ENCODE measurements at regions not wholly inside any gene's neighbourhood (a gene's known extent, or its start where the extent isn't known, plus 50 kb on each side); places are given as distances from the start of the nearest gene placed in this dataset.

DNA sequence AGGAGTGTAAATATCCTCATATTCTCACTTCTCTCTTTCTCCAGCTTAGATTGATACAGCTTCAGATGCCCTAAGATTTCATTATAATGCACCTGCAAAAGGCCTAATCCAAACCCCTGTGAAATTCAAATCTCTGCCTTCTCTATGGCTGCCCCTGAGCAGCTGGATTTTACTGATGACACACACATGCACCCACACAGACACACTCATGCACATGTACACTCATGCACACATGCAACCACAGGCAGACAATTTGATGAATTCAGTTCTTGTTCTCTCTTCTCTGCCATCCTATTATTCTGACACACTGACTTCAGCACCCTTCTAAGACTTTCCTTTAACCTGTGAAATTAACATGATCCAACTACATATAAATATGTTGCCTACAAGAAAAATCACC lies 563.2 kb downstream of the RNF144A start:
- Histone ChIP-seq H3K9me1 (ENCODE audit: control insufficient read depth, insufficient read depth, low read length) (no peaks in the 10 kb centered on the region), H3K36me3 (ENCODE audit: control insufficient read depth, insufficient read depth, low read length) (no peaks in the 10 kb centered on the region), H3K4me1 (replicated peaks in 1 of 2; ENCODE audit: control insufficient read depth in 2 of 2, insufficient read depth in 2 of 2, low read length in 2 of 2) (no peaks in the 10 kb centered on the region), H3K9ac (ENCODE audit: insufficient read depth in 1 of 2, low read depth in 2 of 2, low read length in 2 of 2) (no peak overlapping the region), H3K27ac (ENCODE audit: extremely low read depth, low read depth, low read length) (no peak overlapping the region), H3K4me2 (ENCODE audit: insufficient read depth, low read length) (no peak overlapping the region), H2AFZ (ENCODE audit: low read depth, low read length) (no peak overlapping the region), H3K27me3 (ENCODE audit: control insufficient read depth in 2 of 2, insufficient read depth in 2 of 2, low read length in 2 of 2) (no peaks in the 10 kb centered on the region), H4K20me1 (replicated peaks; ENCODE audit: control insufficient read depth, insufficient read depth, low read length) (no peaks in the 10 kb centered on the region), H3K79me2 (ENCODE audit: control insufficient read depth, insufficient read depth, low read length) (no peaks in the 10 kb centered on the region), H3K9me3 (replicated peaks; ENCODE audit: control insufficient read depth, insufficient read depth, low read depth, low read length) (no peaks in the 10 kb centered on the region), H3K4me3 (no peak overlapping the region)
- BruUV-seq (replicated peaks) = no TSS peak
- POLR2A ChIA-PET = no interaction called here
- DNase-seq (ENCODE audit: extremely low read depth in 1 of 4, low spot score in 3 of 4) (no peak), ATAC-seq (no peak), FAIRE-seq (no peak)
- TF ChIP-seq CCAR2 (IDR thresholded peaks at IDR 0.05; ENCODE audit: low read depth, low read length) = no peak
- TF ChIP-seq HSF4 (CRISPR knock-in tag; IDR thresholded peaks at IDR 0.05; ENCODE audit: borderline replicate concordance) = no peak
- TF ChIP-seq HBP1 (CRISPR knock-in tag; IDR thresholded peaks at IDR 0.05) = no peak
- TF ChIP-seq EHMT2 (IDR thresholded peaks at IDR 0.05) = no peak
- no peak for TF ChIP-seq U2AF2 (optimal IDR thresholded peaks at IDR 0.05; ENCODE audit: low read depth, low read length)
- TF ChIP-seq SMAD1 (IDR thresholded peaks at IDR 0.05; ENCODE audit: low read depth, low read length, partially characterized antibody) = no peak
- TF ChIP-seq RCOR1 (IDR thresholded peaks at IDR 0.05; ENCODE audit: borderline replicate concordance in 1 of 2, low read depth in 2 of 2, low read length in 2 of 2) = no peak
- TF ChIP-seq KLF6 (CRISPR knock-in tag; IDR thresholded peaks at IDR 0.05; ENCODE audit: borderline replicate concordance) = no peak
- TF ChIP-seq MYC (IDR thresholded peaks at IDR 0.05; ENCODE audit: low read depth, low read length) = no peak
- TF ChIP-seq MYC (CRISPR knock-in tag; IDR thresholded peaks at IDR 0.05; ENCODE audit: borderline replicate concordance, low read depth) = no peak
- no peak for TF ChIP-seq PPARD (CRISPR knock-in tag; IDR thresholded peaks at IDR 0.05)
- TF ChIP-seq, protein P1, sequence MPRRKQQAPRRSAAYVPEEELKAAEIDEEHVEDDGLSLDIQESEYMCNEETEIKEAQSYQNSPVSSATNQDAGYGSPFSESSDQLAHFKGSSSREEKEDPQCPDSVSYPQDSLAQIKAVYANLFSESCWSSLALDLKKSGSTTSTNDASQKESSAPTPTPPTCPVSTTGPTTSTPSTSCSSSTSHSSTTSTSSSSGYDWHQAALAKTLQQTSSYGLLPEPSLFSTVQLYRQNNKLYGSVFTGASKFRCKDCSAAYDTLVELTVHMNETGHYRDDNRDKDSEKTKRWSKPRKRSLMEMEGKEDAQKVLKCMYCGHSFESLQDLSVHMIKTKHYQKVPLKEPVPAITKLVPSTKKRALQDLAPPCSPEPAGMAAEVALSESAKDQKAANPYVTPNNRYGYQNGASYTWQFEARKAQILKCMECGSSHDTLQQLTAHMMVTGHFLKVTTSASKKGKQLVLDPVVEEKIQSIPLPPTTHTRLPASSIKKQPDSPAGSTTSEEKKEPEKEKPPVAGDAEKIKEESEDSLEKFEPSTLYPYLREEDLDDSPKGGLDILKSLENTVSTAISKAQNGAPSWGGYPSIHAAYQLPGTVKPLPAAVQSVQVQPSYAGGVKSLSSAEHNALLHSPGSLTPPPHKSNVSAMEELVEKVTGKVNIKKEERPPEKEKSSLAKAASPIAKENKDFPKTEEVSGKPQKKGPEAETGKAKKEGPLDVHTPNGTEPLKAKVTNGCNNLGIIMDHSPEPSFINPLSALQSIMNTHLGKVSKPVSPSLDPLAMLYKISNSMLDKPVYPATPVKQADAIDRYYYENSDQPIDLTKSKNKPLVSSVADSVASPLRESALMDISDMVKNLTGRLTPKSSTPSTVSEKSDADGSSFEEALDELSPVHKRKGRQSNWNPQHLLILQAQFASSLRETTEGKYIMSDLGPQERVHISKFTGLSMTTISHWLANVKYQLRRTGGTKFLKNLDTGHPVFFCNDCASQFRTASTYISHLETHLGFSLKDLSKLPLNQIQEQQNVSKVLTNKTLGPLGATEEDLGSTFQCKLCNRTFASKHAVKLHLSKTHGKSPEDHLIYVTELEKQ (CRISPR knock-in tag; IDR thresholded peaks at IDR 0.05) = no peak
- no peak for TF ChIP-seq ZNF717 (CRISPR knock-in tag; IDR thresholded peaks at IDR 0.05)
- in situ Hi-C loops (cut with MboI) (no loop called here), intact Hi-C loops (cut with micrococcal nuclease) (no loop called here)
- CTCF ChIA-PET (ENCODE audit: low intra/inter-chr PET ratio) = no interaction called here

All from K562 (cell line).